C4-2B (cell line): ENCODE measurements at regions not wholly inside any gene's neighbourhood (a gene's known extent, or its start where the extent isn't known, plus 50 kb on each side); places are given as distances from the start of the nearest gene placed in this dataset.
"Not testable (repeated sequence)": the region's sequence is repeated elsewhere in the genome, so short reads cannot be mapped to it uniquely, and the experiment has no call there.

Source experiments
- H3K27ac ChIP-seq: fragments of 450-650 bp; 2 replicates; pipeline ENCODE4 v1.5.1; 2017
- ZFX ChIP-seq: fragments of 450-650 bp; IDR thresholded peaks from 2 replicates; pipeline ENCODE4 v1.6.1; 2017
- TF ChIP-seq, protein P1 (sequence below): fragments of 450-650 bp; conservative IDR thresholded peaks from 2 replicates; pipeline ENCODE4 v1.5.1; 2017; ENCODE audit warnings: mild to moderate bottlenecking

DNA sequence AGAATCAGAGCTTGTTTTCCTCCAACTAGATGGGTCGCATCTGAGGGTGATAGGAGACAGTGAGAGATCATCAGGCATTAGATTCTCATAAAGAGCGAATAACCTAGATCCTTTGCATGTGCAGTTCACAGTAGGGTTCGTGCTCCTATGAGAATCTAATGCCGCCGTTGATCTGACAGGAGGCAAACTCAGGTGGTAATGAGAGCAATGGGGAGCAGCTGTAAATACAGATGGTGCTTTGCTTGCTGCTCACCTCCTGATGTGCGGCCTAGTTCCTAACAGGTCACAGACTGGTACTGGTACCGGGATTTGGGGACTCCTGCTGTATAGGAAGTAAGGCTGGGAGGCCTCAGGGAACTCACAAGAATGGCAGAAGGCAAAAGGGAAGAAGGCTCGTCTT lies 276.5 kb downstream of the FAT4 start:
- TF ChIP-seq, protein P1, sequence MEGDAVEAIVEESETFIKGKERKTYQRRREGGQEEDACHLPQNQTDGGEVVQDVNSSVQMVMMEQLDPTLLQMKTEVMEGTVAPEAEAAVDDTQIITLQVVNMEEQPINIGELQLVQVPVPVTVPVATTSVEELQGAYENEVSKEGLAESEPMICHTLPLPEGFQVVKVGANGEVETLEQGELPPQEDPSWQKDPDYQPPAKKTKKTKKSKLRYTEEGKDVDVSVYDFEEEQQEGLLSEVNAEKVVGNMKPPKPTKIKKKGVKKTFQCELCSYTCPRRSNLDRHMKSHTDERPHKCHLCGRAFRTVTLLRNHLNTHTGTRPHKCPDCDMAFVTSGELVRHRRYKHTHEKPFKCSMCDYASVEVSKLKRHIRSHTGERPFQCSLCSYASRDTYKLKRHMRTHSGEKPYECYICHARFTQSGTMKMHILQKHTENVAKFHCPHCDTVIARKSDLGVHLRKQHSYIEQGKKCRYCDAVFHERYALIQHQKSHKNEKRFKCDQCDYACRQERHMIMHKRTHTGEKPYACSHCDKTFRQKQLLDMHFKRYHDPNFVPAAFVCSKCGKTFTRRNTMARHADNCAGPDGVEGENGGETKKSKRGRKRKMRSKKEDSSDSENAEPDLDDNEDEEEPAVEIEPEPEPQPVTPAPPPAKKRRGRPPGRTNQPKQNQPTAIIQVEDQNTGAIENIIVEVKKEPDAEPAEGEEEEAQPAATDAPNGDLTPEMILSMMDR = no peak
- no peak for TF ChIP-seq ZFX
- H3K27ac ChIP-seq = no peak overlapping the region

DNA sequence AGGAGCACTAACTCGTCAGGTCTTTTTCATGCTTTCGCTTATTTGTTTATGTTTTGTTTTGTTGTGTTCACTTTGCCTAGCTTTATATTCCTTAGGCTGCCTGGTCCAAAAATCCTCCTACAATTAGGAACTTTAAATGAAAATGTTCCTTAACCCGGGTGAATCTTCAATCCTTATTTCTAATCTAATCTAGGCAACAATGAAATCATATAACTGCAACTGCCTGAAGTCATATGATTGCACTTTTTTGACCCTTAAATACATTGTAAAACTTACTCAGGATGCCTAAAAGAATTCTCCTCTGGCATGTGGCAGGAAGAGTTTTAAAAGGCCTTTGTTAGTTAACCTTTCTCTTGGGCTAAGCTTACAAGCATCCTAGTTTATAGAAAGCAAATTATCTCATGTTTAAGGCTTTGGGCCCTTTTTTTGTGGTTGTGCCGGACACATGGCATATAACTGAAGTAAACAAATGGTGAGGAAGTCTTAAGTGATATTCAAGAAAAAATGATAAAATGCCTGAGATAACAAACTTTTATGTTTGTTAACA lies 279.4 kb downstream of the FAT4 start:
- no peak overlapping the region for H3K27ac ChIP-seq
- TF ChIP-seq, protein P1 = no peak
- TF ChIP-seq ZFX = no peak

DNA sequence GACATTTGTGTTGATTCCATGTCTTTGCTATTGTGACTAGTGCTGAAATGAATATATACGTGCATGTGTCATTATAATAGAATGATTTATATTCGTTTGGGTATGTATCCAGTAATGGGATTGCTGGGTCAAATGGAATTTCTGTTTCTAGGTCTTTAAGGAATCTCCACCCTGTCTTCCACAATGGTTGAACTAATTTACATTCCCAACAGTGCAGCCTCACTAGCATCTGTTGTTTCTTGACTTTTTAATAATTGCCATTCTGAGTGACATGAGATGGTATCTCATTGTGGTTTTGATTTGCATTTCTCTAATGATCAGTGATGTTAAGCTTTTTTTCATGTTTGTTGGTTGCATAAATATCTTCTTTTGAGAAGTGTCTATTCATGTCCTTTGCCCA lies 291.2 kb downstream of the FAT4 start:
- not testable (repeated sequence) for H3K27ac ChIP-seq

DNA sequence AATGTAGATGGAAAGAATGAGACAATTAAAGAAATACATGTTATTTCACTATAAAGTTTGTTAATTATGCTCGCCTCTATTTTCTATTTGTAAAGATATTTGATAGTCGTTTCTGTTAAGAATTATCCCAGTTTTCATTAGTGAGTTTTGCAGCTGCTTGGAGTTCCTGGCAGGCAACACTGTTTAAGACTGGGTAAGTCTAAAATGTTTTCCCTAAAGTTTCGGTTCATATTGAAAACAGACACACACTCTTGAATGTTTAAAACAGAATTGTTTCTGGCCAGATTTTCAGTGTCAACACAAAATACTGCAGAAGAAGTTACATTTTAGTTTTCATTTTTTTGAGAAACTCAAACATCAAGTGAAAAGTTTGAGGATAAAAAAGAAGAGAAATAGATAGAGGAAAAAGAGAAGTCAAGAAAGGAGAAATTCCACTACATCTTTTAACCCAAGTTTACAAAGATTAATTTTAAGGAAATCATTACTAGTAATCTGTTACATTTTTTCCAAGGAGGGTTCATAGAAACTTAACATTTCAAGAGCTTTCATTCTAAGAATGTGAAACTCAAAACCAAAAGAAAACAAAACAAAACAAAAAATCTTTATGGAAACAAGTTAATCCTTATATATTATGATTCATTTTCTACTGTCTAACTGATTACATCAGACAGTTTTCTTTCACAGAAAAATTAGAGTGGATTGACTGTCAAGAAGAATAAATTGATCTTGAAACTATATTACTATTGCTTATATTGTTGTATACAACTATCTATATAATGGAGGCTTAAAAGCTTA lies 305.5 kb downstream of the FAT4 start:
- no peak overlapping the region for H3K27ac ChIP-seq

DNA sequence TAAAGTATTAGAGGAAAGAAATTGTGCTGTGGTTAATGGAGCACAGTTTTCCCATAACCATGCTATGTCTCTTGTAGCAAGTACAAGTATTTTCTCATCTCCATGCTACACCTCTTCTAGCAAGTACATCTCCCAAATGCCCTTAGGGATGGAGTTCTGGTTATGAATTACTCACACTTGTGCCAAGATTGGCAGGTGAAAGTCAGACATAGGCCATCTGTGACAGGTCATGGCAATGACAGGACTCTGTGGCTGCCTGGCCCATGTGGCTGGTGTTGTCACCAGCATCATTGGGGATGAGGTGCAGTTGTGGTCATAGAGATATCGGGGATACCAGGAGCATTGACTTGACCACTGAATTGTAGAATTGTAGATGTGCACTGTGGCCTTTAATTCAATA lies 310.2 kb downstream of the FAT4 start:
- no peak for TF ChIP-seq ZFX
- TF ChIP-seq, protein P1 = no peak
- H3K27ac ChIP-seq = no peak overlapping the region

More for the DNA sequence above, 305.5 kb downstream of the FAT4 start:
- TF ChIP-seq, protein P1 = no peak
- TF ChIP-seq ZFX = no peak

DNA sequence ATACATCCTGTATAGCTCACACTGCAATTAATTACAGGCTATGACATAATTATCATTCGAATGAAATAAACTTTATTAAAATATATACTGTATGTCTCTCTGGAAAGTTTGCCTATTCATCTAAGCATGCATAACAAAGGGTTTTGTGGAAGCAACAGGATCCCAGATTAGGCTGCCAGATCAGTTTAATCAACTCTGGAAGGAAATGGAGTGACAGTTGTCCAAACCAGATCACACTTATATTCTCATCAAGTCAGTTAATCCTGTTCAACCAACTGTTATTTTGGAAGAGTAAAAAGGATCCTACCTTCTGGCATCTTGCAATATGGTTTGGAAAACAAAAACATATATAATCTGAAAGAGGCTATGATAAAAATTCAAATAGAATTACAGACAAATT lies 312.2 kb downstream of the FAT4 start:
- no peak for TF ChIP-seq ZFX
- TF ChIP-seq, protein P1 = no peak
- no peak overlapping the region for H3K27ac ChIP-seq

DNA sequence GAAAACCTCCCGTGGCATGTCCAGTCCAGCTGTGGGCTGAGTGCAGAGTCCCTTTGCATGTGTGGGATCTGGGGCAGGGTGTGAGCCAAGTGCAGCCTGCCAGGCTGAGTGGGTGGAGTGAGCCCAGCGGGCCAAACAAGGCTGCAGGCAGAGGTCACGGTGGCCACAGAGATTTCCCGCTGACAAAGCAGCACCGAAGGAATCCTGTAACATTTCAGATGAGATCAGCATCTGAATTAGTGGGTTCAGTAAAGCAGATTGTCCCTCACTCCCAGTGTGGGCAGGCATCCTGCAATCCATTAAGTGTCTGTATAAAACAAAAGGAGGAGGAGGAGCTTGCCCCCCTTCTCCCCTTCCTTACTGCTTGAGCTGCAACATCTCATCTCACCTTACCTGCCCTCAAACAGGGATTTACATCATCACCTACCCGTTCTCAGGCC lies 324.4 kb downstream of the FAT4 start:
- H3K27ac ChIP-seq = no peak overlapping the region
- no peak for TF ChIP-seq ZFX
- TF ChIP-seq, protein P1 = no peak

DNA sequence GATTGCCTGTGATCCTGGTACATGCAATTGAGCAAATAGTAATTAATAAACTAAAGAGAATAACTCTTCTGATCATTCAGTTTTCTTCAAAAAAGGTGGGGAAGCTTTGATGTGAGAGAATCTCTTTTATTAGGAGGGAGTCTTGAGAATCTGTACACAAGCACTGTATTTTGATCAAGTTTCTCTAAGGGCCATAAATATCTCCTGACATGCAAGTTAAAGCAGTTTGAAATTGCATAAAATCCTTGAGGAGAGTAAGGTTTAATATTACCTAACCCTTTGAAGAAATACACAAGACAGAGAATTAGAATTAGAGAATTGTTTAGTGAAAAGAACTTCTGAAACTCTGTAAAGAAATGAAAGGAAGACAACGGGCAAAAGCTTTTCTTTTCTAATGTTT lies 326.9 kb downstream of the FAT4 start:
- TF ChIP-seq, protein P1 = no peak
- TF ChIP-seq ZFX = no peak
- H3K27ac ChIP-seq = no peak overlapping the region
